ENCODE measurements at regions not wholly inside any gene's neighbourhood (a gene's known extent, or its start where the extent isn't known, plus 50 kb on each side); places are given as distances from the start of the nearest gene placed in this dataset.

DNA sequence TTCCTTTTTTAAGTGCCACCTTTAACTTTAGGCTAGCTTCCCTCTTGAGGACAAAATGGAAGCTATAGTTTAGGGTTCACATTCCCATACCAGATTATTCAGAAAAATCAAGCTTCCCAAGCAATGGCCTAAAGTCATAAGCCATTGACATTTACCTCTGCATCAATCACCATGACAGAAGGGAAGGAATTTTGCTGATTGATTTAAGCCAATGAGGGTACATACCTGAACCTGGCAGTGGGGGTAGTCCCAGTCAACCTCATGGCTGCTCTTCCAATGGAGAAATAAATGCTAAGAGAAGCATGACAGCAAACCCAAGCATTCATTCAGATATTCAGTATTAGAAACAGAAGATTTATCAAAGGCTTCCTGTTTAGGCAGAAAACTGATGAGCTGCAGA, 128.4 kb upstream of the CREB1 start:
- TF ChIP-seq NR2F2 (IDR thresholded peaks at IDR 0.05) (no peak), FOXA1 (IDR thresholded peaks at IDR 0.05) (no peak), TAF1 (conservative IDR thresholded peaks at IDR 0.05) (no peak), RXRA (IDR thresholded peaks at IDR 0.05) (no peak), JUND (IDR thresholded peaks at IDR 0.05) (no peak), SP1 (IDR thresholded peaks at IDR 0.05) (no peak), FOXA2 (IDR thresholded peaks at IDR 0.05) (no peak), HNF4G (IDR thresholded peaks at IDR 0.05) (no peak)
- TF ChIP-seq, protein P1, sequence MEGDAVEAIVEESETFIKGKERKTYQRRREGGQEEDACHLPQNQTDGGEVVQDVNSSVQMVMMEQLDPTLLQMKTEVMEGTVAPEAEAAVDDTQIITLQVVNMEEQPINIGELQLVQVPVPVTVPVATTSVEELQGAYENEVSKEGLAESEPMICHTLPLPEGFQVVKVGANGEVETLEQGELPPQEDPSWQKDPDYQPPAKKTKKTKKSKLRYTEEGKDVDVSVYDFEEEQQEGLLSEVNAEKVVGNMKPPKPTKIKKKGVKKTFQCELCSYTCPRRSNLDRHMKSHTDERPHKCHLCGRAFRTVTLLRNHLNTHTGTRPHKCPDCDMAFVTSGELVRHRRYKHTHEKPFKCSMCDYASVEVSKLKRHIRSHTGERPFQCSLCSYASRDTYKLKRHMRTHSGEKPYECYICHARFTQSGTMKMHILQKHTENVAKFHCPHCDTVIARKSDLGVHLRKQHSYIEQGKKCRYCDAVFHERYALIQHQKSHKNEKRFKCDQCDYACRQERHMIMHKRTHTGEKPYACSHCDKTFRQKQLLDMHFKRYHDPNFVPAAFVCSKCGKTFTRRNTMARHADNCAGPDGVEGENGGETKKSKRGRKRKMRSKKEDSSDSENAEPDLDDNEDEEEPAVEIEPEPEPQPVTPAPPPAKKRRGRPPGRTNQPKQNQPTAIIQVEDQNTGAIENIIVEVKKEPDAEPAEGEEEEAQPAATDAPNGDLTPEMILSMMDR (IDR thresholded peaks at IDR 0.05; ENCODE audit: low read depth, low read length, missing input control): no peak
- H3K27me3 ChIP-seq (ENCODE audit: control insufficient read depth in 4 of 4, insufficient read depth in 4 of 4, low read length in 3 of 4): no peaks in the 10 kb centered on the region
- no peak overlapping the region for H3K27ac ChIP-seq (ENCODE audit: low read depth in 1 of 2, low read length in 2 of 2)
- H3K36me3 ChIP-seq (ENCODE audit: control insufficient read depth in 4 of 4, insufficient read depth in 3 of 4, low read depth in 1 of 4, low read length in 3 of 4): no peaks in the 10 kb centered on the region
- peaks cover 0 to 6% (median 0%) of the 10 kb centered on the region in 4 donors for H3K4me1 ChIP-seq (ENCODE audit: control insufficient read depth in 4 of 4, insufficient read depth in 4 of 4, low read length in 3 of 4)
- H3K9ac ChIP-seq (ENCODE audit: low read depth in 1 of 2, low read length in 2 of 2): no peak overlapping the region
- H3K4me3 ChIP-seq (ENCODE audit: low read depth in 1 of 3, low read length in 3 of 3): no peak overlapping the region
- H3K9me3 ChIP-seq (ENCODE audit: control insufficient read depth in 4 of 4, low read length in 3 of 4): no peaks in the 10 kb centered on the region
- no peak for DNase-seq (ENCODE audit: low spot score)

DNA sequence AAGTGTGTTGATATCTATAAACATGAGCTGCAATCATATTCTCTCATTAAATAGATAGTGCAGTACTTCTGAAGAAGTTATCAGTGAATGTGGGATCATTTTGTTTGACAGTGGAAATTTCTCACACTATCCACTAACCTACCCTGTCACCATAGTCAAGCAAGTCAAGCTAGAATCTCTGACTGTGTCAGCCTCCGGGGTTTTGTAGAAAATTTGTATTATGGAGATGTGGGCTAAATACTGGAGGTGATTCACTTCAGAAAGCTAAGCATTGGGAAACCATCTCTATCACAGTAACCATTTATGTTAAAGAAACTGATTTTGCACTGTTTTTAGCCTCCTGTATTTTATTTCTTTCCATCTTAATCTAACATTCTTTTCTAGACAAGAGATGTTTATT, 126.6 kb upstream of the CREB1 start:
- no peaks in the 10 kb centered on the region for H3K9me3 ChIP-seq (ENCODE audit: control insufficient read depth in 4 of 4, low read length in 3 of 4)
- DNase-seq (ENCODE audit: low spot score): no peak
- no peaks in the 10 kb centered on the region for H3K36me3 ChIP-seq (ENCODE audit: control insufficient read depth in 4 of 4, insufficient read depth in 3 of 4, low read depth in 1 of 4, low read length in 3 of 4)
- H3K4me1 ChIP-seq (ENCODE audit: control insufficient read depth in 4 of 4, insufficient read depth in 4 of 4, low read length in 3 of 4): peaks cover 0 to 10% (median 3%) of the 10 kb centered on the region in 4 donors
- H3K4me3 ChIP-seq (ENCODE audit: low read depth in 1 of 3, low read length in 3 of 3): no peak overlapping the region
- TF ChIP-seq, protein P2, sequence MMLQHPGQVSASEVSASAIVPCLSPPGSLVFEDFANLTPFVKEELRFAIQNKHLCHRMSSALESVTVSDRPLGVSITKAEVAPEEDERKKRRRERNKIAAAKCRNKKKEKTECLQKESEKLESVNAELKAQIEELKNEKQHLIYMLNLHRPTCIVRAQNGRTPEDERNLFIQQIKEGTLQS (IDR thresholded peaks at IDR 0.05): no peak
- TF ChIP-seq, protein P3, sequence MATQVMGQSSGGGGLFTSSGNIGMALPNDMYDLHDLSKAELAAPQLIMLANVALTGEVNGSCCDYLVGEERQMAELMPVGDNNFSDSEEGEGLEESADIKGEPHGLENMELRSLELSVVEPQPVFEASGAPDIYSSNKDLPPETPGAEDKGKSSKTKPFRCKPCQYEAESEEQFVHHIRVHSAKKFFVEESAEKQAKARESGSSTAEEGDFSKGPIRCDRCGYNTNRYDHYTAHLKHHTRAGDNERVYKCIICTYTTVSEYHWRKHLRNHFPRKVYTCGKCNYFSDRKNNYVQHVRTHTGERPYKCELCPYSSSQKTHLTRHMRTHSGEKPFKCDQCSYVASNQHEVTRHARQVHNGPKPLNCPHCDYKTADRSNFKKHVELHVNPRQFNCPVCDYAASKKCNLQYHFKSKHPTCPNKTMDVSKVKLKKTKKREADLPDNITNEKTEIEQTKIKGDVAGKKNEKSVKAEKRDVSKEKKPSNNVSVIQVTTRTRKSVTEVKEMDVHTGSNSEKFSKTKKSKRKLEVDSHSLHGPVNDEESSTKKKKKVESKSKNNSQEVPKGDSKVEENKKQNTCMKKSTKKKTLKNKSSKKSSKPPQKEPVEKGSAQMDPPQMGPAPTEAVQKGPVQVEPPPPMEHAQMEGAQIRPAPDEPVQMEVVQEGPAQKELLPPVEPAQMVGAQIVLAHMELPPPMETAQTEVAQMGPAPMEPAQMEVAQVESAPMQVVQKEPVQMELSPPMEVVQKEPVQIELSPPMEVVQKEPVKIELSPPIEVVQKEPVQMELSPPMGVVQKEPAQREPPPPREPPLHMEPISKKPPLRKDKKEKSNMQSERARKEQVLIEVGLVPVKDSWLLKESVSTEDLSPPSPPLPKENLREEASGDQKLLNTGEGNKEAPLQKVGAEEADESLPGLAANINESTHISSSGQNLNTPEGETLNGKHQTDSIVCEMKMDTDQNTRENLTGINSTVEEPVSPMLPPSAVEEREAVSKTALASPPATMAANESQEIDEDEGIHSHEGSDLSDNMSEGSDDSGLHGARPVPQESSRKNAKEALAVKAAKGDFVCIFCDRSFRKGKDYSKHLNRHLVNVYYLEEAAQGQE (IDR thresholded peaks at IDR 0.05): no peak
- TF ChIP-seq, protein P1 (IDR thresholded peaks at IDR 0.05; ENCODE audit: low read depth, low read length, missing input control): no peak
- TF ChIP-seq GABPA (IDR thresholded peaks at IDR 0.05 in 1 of 2, conservative IDR thresholded peaks at IDR 0.05 in 1 of 2) (no peak), NR2F2 (IDR thresholded peaks at IDR 0.05) (no peak), HNF4A (conservative IDR thresholded peaks at IDR 0.05) (no peak), RXRA (IDR thresholded peaks at IDR 0.05) (no peak), HNF4G (IDR thresholded peaks at IDR 0.05) (no peak), SP1 (IDR thresholded peaks at IDR 0.05) (no peak)
- TF ChIP-seq, protein P4, sequence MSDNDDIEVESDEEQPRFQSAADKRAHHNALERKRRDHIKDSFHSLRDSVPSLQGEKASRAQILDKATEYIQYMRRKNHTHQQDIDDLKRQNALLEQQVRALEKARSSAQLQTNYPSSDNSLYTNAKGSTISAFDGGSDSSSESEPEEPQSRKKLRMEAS (IDR thresholded peaks at IDR 0.05): no peak
- WGBS: 86% methylated on average over 1 of the region's 1 CpG
- H3K9ac ChIP-seq (ENCODE audit: low read depth in 1 of 2, low read length in 2 of 2): no peak overlapping the region
- H3K27me3 ChIP-seq (ENCODE audit: control insufficient read depth in 4 of 4, insufficient read depth in 4 of 4, low read length in 3 of 4): no peaks in the 10 kb centered on the region
- no peak overlapping the region for H3K27ac ChIP-seq (ENCODE audit: low read depth in 1 of 2, low read length in 2 of 2)

Measured in liver (tissue), 8 donors.